ENCODE measurements at regions not wholly inside any gene's neighbourhood (a gene's known extent, or its start where the extent isn't known, plus 50 kb on each side); places are given as distances from the start of the nearest gene placed in this dataset.
A peak's percentile ranks its signal among the peaks of the same experiment; 100 is the strongest.

DNA sequence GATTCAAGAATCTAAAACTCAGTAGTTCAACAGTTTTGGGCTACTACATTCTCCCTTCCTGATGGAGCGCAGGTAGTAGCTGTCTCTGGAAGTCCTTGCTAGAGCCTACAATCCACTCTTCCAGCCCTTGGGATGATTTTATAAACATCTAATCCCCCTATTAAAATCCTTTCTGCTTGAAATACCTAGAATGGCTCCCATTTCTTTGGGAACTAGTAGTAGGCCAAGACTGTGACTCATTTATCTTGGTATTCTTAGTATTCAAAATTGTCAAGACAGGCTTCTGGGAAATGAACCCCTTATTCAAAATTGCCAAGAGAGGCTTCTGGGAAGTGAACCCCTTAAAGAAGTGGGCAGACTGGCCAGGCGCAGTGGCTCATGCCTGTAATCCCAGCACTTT, 142.5 kb upstream of the FGGY start:
- H3K27me3 Mint-ChIP-seq (ENCODE audit: insufficient read depth), result no peaks in the 10 kb centered on the region
- H3K27ac Mint-ChIP-seq, result peak overlapping the region; percentile 53; the same call in 1 of the 2 replicates
- H3K4me3 Mint-ChIP-seq, result no peak overlapping the region
- peaks cover 18% of the 10 kb centered on the region for H3K36me3 Mint-ChIP-seq (ENCODE audit: low read depth)
- H3K4me1 Mint-ChIP-seq (ENCODE audit: low read depth), result peaks cover 80% of the 10 kb centered on the region
- H3K9me3 Mint-ChIP-seq, result peaks cover 13% of the 10 kb centered on the region
- TF ChIP-seq, protein P1, sequence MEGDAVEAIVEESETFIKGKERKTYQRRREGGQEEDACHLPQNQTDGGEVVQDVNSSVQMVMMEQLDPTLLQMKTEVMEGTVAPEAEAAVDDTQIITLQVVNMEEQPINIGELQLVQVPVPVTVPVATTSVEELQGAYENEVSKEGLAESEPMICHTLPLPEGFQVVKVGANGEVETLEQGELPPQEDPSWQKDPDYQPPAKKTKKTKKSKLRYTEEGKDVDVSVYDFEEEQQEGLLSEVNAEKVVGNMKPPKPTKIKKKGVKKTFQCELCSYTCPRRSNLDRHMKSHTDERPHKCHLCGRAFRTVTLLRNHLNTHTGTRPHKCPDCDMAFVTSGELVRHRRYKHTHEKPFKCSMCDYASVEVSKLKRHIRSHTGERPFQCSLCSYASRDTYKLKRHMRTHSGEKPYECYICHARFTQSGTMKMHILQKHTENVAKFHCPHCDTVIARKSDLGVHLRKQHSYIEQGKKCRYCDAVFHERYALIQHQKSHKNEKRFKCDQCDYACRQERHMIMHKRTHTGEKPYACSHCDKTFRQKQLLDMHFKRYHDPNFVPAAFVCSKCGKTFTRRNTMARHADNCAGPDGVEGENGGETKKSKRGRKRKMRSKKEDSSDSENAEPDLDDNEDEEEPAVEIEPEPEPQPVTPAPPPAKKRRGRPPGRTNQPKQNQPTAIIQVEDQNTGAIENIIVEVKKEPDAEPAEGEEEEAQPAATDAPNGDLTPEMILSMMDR (IDR thresholded peaks at IDR 0.05), result no peak
- DNase-seq, result no peak

DNA sequence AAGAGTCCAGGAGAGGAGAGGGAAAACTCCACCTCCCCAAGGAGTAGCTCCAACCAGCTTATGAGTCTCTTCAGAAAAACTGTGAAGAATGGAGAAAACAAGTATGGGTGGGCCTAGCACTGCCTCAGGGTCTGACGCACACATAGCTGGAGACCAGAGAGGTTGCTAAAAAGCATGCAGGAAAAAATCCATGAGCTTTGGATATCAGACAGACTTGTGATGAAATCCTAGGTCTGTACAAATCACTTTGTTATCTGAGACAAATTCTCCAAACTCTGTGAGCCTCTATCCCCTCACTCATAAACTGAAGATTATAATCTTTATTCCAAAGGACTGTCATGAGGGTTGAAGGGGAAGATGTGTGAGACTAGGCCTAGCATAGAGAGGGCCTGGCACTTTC, 141.5 kb upstream of the FGGY start:
- Mint-ChIP-seq H3K9me3 (peaks cover 13% of the 10 kb centered on the region), H3K4me3 (no peak overlapping the region), H3K27ac (peak overlapping the region; percentile 53), H3K27me3 (ENCODE audit: insufficient read depth) (no peaks in the 10 kb centered on the region), H3K4me1 (ENCODE audit: low read depth) (peaks cover 70% of the 10 kb centered on the region), H3K36me3 (ENCODE audit: low read depth) (peaks cover 18% of the 10 kb centered on the region)
- TF ChIP-seq, protein P1 (IDR thresholded peaks at IDR 0.05), result no peak
- no peak for DNase-seq

DNA sequence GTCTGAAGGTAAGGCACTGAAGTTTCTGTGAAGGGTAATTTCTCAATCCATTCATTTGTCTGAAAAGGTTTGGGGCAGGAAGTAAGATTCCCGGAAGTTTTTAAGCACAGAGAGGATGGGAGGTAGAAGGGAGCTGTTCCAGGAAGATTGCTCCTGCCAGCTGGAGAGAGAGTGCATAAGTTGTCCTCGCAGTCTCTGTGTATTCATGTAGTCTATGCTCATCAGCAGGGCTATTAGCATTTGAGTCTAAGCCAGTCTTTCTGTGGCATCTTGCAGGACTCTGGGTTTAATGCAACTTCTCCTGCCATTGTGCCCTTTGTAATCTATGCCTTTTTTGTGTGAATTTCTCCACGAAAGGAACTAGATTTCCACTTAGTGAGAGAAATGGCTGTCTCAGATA, 140.8 kb upstream of the FGGY start:
- TF ChIP-seq, protein P1 (IDR thresholded peaks at IDR 0.05), result no peak
- no peak for DNase-seq
- Mint-ChIP-seq H3K4me3 (no peak overlapping the region), H3K27me3 (ENCODE audit: insufficient read depth) (no peaks in the 10 kb centered on the region), H3K36me3 (ENCODE audit: low read depth) (peaks cover 18% of the 10 kb centered on the region), H3K27ac (peak overlapping the region; percentile 53), H3K9me3 (peaks cover 13% of the 10 kb centered on the region), H3K4me1 (ENCODE audit: low read depth) (peaks cover 63% of the 10 kb centered on the region)

DNA sequence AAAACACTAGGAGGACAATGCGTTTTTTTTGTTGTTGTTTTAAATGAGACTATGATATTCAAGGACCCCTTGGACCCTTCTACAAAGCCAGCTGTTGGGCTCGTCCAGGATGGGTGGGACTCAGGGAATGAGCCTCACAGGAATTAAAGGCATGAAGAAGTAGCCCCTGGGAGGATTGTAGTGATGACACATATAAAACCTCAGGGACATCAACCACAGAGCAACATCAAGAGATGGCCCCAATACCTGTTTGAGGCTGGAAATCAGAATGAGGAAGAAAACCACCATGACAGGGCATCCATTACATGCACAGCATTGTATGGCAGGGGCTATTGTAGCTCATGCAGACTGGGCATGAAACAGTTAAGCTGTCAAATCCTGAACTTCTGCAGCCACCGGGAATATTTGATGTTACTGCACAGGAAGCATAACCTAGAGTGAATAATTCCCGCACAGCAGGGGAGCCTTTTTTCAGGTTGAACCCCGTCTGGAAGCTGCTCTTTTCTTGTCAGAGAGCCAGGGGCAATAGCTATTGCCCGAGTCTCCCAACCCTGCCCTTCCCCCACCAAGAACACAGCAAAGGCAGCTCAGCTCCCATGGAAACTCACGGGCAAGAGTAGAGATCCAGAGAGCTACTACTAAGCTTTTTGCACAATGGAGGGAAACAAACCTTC, 140.2 kb upstream of the FGGY start:
- no peak for DNase-seq
- Mint-ChIP-seq H3K4me3 (no peak overlapping the region), H3K36me3 (ENCODE audit: low read depth) (peaks cover 18% of the 10 kb centered on the region), H3K4me1 (ENCODE audit: low read depth) (peaks cover 57% of the 10 kb centered on the region), H3K27me3 (ENCODE audit: insufficient read depth) (no peaks in the 10 kb centered on the region), H3K27ac (peak overlapping the region; percentile 58), H3K9me3 (peaks cover 13% of the 10 kb centered on the region)
- TF ChIP-seq, protein P1 (IDR thresholded peaks at IDR 0.05), result no peak

DNA sequence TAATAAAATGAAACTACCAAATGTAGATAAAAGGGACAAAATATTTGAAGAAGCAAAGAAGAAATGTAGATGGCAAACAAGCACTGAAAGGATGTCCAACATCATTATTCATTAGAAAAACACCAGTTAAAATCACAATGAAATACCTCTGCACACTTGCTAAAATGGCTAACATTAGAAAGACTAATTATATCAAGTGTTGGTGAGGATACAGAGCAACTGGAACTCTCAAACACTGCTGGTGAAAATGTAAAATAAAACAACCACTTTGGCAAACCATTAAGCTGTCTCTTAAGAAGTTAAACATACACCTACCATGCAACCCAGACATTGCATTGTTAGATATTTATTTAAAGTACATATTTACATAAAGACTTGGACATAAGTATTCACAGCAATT, 138.6 kb upstream of the FGGY start:
- Mint-ChIP-seq H3K36me3 (ENCODE audit: low read depth) (peaks cover 18% of the 10 kb centered on the region), H3K27ac (no peak overlapping the region), H3K27me3 (ENCODE audit: insufficient read depth) (no peaks in the 10 kb centered on the region), H3K4me1 (ENCODE audit: low read depth) (peaks cover 51% of the 10 kb centered on the region), H3K9me3 (peaks cover 13% of the 10 kb centered on the region), H3K4me3 (no peak overlapping the region)
- no peak for DNase-seq
- TF ChIP-seq, protein P1 (IDR thresholded peaks at IDR 0.05), result no peak

Data from HFFc6 (cell line).